ENCODE measurements at regions not wholly inside any gene's neighbourhood (a gene's known extent, or its start where the extent isn't known, plus 50 kb on each side); places are given as distances from the start of the nearest gene placed in this dataset.

DNA sequence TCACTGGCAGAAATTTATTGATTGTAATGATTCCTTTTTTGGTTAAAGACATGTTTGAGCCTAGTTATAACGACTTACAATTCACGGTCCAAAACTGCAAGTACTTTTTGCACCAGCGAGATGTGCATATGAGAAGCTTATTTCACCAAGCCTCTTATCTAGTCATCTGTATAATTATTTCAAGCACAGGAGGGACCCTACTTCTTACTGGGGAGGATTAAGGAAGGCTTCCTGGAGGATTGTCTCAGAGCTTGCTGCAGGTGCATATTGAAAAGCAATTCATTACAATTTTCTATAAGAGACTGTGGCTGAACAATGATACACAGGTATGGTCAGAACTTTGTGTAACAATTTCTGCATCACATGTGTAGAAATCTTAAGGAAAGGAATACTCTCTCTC lies 152.9 kb downstream of the CAND1 start:
- no peaks in the 10 kb centered on the region for H3K9me3 ChIP-seq (ENCODE audit: low read length)
- H3K27ac ChIP-seq (ENCODE audit: low read depth, low read length, poor library complexity, severe bottlenecking): no peak overlapping the region
- H3K9ac ChIP-seq (ENCODE audit: low read length): no peak overlapping the region
- H3K36me3 ChIP-seq (ENCODE audit: insufficient read depth, low read length): no peaks in the 10 kb centered on the region
- TF ChIP-seq EZH2 (IDR thresholded peaks at IDR 0.05; ENCODE audit: borderline replicate concordance, low read length): no peak
- TF ChIP-seq, protein P1, sequence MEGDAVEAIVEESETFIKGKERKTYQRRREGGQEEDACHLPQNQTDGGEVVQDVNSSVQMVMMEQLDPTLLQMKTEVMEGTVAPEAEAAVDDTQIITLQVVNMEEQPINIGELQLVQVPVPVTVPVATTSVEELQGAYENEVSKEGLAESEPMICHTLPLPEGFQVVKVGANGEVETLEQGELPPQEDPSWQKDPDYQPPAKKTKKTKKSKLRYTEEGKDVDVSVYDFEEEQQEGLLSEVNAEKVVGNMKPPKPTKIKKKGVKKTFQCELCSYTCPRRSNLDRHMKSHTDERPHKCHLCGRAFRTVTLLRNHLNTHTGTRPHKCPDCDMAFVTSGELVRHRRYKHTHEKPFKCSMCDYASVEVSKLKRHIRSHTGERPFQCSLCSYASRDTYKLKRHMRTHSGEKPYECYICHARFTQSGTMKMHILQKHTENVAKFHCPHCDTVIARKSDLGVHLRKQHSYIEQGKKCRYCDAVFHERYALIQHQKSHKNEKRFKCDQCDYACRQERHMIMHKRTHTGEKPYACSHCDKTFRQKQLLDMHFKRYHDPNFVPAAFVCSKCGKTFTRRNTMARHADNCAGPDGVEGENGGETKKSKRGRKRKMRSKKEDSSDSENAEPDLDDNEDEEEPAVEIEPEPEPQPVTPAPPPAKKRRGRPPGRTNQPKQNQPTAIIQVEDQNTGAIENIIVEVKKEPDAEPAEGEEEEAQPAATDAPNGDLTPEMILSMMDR (IDR thresholded peaks at IDR 0.05; ENCODE audit: low read length): no peak
- H3K27me3 ChIP-seq (ENCODE audit: insufficient read depth, low read length): no peaks in the 10 kb centered on the region
- H4K20me1 ChIP-seq (ENCODE audit: insufficient read depth, low read length): no peaks in the 10 kb centered on the region
- H3F3A ChIP-seq (ENCODE audit: insufficient read depth, low read length): no peaks in the 10 kb centered on the region
- H3K4me1 ChIP-seq (ENCODE audit: insufficient read depth, low read length, severe bottlenecking): peaks cover 10% of the 10 kb centered on the region
- no peak overlapping the region for H3K4me2 ChIP-seq (ENCODE audit: low read length)
- no peak overlapping the region for H2AFZ ChIP-seq (ENCODE audit: low read length)
- H3K4me3 ChIP-seq (ENCODE audit: low read depth, low read length, poor library complexity, severe bottlenecking): no peak overlapping the region
- no peaks in the 10 kb centered on the region for H3K9me2 ChIP-seq (ENCODE audit: low read depth, low read length)
- no peaks in the 10 kb centered on the region for H3K79me2 ChIP-seq (ENCODE audit: insufficient read depth, low read length)

- H3K27ac ChIP-seq (ENCODE audit: low read depth, low read length, poor library complexity, severe bottlenecking): no peak overlapping the region
- H3K79me2 ChIP-seq (ENCODE audit: insufficient read depth, low read length): no peaks in the 10 kb centered on the region
- H3K4me3 ChIP-seq (ENCODE audit: low read depth, low read length, poor library complexity, severe bottlenecking): no peak overlapping the region
- peaks cover 10% of the 10 kb centered on the region for H3K4me1 ChIP-seq (ENCODE audit: insufficient read depth, low read length, severe bottlenecking)
- no peak overlapping the region for H3K4me2 ChIP-seq (ENCODE audit: low read length)
- H3K9me2 ChIP-seq (ENCODE audit: low read depth, low read length): no peaks in the 10 kb centered on the region
- H4K20me1 ChIP-seq (ENCODE audit: insufficient read depth, low read length): no peaks in the 10 kb centered on the region
- TF ChIP-seq, protein P1 (IDR thresholded peaks at IDR 0.05; ENCODE audit: low read length): no peak
- TF ChIP-seq EZH2 (IDR thresholded peaks at IDR 0.05; ENCODE audit: borderline replicate concordance, low read length): no peak
- no peak overlapping the region for H3K9ac ChIP-seq (ENCODE audit: low read length)
- H2AFZ ChIP-seq (ENCODE audit: low read length): no peak overlapping the region
- H3F3A ChIP-seq (ENCODE audit: insufficient read depth, low read length): no peaks in the 10 kb centered on the region
- no peaks in the 10 kb centered on the region for H3K27me3 ChIP-seq (ENCODE audit: insufficient read depth, low read length)
- H3K36me3 ChIP-seq (ENCODE audit: insufficient read depth, low read length): no peaks in the 10 kb centered on the region
- H3K9me3 ChIP-seq (ENCODE audit: low read length): no peaks in the 10 kb centered on the region
Observed at GRCh38 chr12:67424784-67425183, 155.6 kb downstream of the CAND1 start.

DNA sequence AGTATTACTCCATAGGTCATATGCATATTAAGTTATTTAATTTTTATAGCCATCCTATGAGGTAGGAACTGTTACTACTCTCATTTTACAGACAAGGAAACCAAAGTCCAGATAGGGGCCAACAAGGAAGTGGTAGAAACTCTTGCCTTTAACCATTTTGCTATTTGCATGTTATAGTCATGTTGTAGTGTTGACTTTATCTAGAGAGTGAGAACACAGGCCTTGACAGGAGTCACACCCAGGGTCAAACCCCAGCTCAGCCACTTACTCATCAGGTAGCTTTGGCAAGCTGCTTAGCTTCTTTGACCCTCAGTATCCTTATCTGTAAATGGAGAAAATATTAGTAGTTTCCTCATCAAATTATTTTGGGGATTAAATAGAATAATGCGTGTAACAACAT lies 156.2 kb downstream of the CAND1 start:
- no peaks in the 10 kb centered on the region for H3F3A ChIP-seq (ENCODE audit: insufficient read depth, low read length)
- H3K9me3 ChIP-seq (ENCODE audit: low read length): no peaks in the 10 kb centered on the region
- H3K4me1 ChIP-seq (ENCODE audit: insufficient read depth, low read length, severe bottlenecking): peaks cover 10% of the 10 kb centered on the region
- TF ChIP-seq, protein P1 (IDR thresholded peaks at IDR 0.05; ENCODE audit: low read length): no peak
- no peak for TF ChIP-seq EZH2 (IDR thresholded peaks at IDR 0.05; ENCODE audit: borderline replicate concordance, low read length)
- H3K27me3 ChIP-seq (ENCODE audit: insufficient read depth, low read length): no peaks in the 10 kb centered on the region
- H4K20me1 ChIP-seq (ENCODE audit: insufficient read depth, low read length): no peaks in the 10 kb centered on the region
- no peak overlapping the region for H3K4me2 ChIP-seq (ENCODE audit: low read length)
- no peak overlapping the region for H3K4me3 ChIP-seq (ENCODE audit: low read depth, low read length, poor library complexity, severe bottlenecking)
- no peaks in the 10 kb centered on the region for H3K36me3 ChIP-seq (ENCODE audit: insufficient read depth, low read length)
- no peak overlapping the region for H2AFZ ChIP-seq (ENCODE audit: low read length)
- no peak overlapping the region for H3K27ac ChIP-seq (ENCODE audit: low read depth, low read length, poor library complexity, severe bottlenecking)
- no peaks in the 10 kb centered on the region for H3K79me2 ChIP-seq (ENCODE audit: insufficient read depth, low read length)
- no peak overlapping the region for H3K9ac ChIP-seq (ENCODE audit: low read length)
- no peaks in the 10 kb centered on the region for H3K9me2 ChIP-seq (ENCODE audit: low read depth, low read length)
